Activated CD4-positive, alpha-beta T cell treated with anti-CD3 and anti-CD28 coated beads, Interleukin-2, amount 50 U/mL, for 1 hour (primary cell): ENCODE measurements at regions not wholly inside any gene's neighbourhood (a gene's known extent, or its start where the extent isn't known, plus 50 kb on each side); places are given as distances from the start of the nearest gene placed in this dataset.
"Not testable (repeated sequence)": the region's sequence is repeated elsewhere in the genome, so short reads cannot be mapped to it uniquely, and the experiment has no call there.

ENCODE experiments used
- DNase-seq: peaks from one replicate; pipeline ENCODE4 v3.0.0-alpha.2; 2020

DNA sequence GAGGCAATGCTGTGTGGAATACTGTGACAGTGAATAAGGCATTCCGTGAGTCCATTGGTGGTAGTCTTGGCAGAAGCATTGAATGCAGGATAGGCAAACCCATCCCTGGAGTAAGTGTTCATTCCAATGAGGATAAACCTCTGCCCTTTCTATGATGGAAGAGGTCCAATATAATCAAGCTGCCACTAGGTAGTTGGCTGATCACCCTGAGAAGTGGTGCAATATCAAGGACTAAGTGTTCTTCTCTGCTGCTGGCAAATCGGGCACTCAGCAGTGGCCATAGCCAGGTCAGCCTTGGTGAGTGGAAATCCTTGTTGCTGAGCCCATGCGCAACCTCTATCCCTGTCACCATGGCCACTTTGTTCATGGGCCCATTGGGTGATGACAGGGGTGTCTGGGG is 70.1 kb downstream of the FBXO4 start:
- no peak for DNase-seq

DNA sequence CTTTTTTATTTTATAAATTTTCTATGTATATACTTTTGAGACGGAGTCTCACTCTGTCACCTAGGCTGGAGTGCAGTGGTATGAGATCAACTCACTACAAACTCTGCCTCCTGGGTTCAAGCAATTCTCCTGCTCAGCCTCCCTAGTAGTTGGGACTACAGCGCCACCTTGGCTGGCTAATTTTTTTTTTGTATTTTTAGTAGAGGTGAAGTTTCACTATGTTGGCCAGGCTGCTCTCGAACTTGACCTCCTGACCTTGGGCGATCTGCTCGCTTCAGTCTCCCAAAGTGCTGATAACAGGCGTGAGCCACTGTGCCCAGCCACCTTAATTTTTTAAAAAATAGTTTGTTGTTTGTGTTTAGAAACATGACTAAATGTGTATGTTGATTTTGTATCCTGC is 76.6 kb downstream of the FBXO4 start:
- DNase-seq = no peak

DNA sequence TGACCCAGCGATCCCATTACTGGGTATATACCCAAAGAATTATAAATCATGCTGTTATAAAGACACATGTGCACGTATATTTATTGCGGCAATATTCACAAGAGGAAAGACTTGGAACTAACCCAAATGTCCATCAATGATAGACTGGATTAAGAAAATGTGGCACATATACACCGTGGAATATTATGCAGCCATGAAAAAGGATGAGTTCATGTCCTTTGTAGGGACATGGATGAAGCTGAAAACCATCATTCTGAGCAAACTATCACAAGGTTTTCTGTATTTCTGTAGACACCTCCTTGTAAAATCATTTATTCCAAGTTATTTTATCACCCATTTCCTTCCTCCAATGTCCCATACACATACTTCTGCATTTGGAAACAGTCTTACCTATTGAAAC is 78.8 kb downstream of the FBXO4 start:
- DNase-seq = not testable (repeated sequence)

DNA sequence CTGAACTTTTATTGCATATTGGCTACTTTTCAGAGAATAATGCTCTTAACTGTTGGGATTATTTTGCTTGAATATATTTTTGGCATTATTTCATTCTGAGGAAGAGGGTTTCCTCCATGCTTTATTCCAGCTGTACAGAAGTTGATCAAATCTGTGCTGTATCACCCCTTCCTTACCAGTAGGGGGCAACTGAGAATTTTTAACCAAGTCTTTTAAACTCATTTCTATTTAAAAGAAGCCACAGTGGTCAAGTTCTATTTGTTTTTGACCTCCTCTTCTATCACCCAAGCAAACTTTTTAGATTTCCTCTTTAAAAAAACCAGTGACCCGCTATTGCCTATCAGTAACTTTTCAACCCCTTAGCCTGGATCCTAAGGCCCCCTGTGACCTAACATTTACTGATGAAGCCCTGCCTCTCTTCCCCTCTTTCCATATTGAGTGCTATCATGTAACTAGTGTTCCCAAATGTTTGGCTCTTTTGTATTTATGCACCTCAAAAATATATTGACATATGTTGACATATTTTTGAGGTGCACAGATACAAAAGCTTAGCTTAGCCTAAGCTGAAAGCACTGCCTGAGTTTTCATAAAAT is 80.6 kb downstream of the FBXO4 start:
- DNase-seq = no peak

DNA sequence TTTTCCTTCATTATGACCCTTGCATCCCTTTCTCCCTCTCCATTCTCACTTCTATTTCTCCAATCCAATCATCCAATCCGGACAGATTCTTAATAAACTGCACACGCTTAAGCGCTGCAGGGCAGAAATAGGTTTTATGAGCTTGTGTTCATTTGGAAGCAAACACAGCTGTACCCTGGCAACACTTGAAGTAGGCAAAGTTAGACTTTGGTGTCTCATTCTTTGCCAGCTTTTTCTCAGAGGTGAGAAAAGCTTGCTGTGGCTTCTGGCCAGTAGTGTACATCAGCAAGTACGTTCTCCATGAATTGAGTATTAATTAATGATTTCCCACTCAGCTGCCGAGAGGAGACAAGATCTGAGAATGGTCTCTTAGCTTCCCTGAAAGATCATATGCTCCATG is 88.5 kb downstream of the FBXO4 start:
- DNase-seq = no peak

DNA sequence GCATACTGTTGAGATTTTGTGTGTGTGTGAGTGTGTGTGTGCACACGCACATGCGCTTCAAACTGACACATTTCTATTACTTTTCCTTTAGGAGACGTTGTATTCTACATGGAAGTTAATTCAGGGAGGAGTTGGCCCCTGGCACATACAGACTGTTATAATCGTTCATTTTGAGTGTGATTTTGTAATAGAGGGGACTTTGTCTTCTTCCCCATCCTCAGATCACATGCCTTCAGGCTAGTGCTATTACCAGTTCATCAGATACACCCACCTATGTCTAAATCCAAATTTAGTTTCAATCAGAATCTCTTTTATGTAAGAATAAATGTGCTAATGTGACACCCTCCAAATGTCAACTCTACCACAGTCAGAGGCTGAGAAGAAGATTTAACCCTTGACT is 90.2 kb downstream of the FBXO4 start:
- DNase-seq = no peak

DNA sequence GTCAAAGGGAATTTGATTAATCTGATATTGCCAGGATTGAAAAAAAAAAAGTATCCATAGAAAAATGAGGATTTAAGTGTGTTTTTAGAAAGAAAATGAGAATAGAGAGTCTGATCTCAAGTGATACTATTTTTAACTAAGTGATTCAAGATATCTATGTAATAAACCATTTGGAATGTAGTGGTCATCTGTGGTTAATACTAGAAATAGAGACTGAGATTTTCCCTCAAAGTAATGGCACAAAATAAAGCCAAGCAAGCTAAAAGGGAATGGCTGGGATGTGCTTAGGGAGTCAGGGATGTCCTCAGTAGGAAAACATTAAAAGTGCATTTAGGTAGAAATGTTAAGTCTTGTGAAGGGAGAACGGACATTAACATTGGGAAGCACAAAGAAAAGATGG is 90.6 kb downstream of the FBXO4 start:
- DNase-seq = no peak

DNA sequence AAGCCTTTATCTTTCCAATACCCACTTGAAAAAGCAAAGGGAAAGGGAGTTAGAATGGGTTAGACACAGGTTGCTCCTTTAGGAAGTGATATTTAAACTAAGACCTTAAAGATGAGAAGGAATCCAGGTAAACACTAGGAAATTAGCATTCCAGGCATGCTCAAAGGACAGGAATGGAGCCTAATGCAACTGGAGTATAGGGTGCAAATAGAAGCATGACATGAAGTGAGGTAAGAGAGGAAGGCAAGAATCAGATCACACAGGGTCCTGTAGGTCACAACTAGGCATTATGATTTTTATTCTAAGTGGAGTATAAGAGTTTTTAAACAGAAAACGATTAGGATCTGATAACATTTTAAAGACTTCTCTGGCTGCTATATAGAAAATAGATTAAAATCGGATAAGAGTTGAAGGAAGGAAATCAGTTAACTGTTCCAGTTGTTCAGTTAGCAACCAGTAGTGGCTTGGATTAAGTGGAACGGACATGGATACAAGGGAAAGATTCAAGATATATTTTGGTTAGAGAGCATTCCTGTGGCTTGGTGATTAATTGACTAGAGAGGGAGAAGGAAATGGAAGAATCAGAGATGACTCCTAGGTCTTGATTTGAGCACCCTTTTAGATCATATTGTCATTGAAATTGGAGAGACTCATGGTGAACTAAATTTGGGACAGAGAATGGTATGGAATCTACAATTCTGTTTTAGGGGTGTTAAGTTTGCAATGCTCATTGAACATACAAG is 95.9 kb downstream of the FBXO4 start:
- no peak for DNase-seq

DNA sequence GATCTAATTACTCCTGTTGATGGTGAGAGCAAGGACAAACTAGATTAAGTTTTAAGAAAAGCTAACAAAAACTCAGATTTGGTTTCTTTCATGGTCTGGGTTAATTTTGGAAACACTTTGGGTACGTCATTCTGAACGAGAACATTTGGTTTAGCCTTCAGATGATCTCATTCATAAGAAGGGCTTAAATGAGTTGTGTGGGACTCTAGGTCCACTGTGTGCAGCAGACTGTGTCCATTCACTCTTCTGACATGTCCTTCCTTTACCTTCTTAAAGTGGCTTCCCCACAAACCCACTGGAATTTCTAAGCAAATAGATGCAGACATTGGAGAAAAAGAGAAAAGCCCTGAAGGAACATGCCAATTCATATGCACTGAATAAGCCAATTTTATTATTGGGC is 96.8 kb downstream of the FBXO4 start:
- no peak for DNase-seq

DNA sequence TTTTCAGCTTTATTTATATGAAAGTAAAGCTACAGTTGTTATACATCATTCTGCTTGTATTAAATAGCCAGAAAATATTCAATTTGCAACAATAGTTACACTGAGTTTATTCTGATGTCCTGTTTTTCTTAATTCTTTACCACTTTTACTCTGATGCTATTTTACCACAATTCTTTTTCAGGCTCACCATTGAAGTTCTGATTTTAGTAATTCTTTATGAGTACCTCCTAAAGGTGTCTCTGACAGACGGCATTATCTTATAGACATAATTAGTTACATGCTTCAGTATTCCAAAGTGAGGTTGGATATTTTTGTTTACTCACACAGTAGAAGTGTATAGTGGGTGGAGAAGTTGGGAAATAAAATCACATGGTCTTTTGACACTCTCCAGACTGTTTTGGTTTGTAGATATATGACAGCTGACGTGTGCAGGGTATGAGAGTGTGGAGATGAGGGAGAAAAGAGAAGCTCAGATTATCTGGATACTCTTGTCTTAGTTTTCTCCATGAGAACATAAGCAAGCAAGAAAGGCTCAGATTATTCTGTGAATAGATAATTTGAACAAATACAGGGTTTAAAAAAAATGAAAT is 97.4 kb downstream of the FBXO4 start:
- DNase-seq = no peak

DNA sequence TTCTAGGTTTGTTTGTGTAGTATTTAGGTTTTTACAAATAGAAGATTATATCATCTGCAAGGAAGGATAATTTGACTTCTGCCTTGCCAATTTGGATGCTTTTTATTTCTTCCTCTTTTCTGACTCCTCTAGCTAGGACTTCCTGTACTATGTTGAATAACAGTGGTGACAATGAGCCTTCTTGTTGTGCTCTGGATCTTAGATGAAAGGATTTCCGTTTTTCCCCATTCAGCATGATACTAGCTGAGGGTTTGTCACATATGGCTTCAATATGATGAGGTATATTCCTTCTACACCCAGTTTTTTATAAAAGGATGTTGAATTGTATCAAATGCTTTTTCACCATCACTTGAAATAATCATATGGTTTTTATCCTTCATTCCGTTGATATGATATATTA is 101.4 kb downstream of the FBXO4 start:
- no peak for DNase-seq

DNA sequence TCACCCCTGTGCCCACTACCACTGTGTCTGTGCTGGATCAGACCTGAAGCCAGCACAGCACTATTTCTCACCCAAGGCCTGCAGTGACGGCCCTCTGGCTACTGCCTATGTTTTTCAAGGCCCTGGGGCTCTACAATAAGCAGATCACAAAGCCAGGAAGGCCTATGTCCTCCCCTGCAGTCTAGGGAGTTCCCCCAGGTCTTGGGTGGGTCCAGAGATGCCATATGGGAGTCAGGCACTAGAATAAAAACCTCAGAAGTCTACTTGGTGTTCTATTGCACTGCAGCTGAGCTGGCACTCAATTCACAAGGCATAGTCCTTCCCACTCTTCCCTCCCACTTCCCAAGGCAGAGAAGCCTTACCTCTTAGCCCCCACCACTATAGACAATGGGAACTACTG is 107.1 kb downstream of the FBXO4 start:
- DNase-seq = no peak

DNA sequence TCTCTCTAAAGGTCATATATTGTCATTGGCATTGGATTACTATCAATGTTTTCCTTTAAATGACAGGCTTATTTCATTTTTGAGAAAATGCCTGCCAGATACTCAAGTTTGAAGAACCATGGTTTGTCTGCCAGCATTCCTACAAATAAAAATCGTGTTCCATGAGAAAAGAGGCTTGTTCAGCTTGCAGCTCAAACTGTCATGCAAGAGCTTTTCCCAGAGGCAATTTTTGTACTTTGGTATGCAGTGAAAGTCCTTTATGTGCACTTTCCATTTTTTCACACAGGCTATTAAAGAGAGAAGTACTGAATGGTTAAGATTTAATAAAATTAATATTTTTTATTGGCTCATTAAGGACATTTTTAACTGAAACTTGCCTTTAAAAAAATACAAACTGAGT is 110.4 kb downstream of the FBXO4 start:
- DNase-seq = no peak

DNA sequence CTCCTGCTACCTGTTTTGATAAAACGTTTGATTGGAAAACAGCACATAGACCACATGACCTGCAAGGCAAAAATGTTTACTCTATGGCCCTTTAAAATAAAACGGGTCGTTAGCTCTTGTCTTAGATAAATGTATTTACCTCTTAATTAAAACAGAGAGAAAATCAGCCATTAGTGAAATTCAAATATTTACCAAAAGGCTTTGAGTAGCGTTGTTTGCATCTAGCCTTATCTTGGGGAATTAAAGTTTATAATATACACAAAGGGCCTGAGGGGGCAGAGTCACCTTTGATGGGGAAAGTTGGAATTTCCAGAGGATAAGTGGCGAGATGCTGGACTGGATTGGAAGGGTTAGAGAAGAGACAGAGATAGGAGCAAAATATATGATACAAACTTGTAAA is 111.3 kb downstream of the FBXO4 start:
- DNase-seq = no peak

DNA sequence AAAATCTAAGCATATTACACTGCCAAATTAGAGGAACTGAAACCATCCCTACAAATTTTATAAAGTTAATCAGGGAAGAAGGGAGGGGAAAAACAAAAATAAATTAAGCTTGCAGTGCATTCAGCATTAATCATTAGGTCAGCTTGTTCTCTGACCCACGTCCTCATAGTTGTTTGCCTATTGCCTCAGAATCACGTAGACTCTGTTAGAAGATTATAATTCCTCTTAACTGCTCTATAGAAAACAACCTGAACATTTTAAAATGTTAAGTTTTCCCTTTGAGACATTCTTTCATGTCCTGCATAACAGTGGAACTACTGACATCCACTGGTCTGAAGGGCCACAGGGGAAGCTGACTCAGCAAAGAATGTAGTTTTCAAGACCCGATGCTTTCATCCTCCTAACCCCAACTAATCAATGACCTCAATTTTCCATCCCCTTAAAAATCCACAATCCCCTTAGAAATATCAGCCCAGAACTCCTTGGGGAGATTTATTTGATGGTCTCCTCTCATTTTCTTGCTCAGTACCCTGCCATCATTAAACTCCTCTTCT is 112.4 kb downstream of the FBXO4 start:
- DNase-seq = no peak

DNA sequence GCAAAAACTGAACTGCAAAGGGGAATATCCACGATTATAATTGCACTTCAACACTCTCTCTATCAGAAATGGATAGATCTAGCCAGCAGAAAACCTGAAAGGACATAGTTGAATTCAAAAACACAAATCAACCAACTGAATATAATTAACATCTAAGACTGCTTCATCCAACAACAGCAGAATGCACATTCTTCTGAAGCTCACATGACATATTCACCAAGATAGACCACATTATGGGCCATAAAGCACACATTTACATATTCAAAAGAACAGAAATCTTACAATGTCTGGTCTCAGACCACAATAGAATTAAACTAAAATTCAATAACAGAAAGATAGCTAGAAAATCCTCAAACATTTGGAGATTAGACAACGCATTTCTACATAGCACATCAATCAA is 118.3 kb downstream of the FBXO4 start:
- no peak for DNase-seq

DNA sequence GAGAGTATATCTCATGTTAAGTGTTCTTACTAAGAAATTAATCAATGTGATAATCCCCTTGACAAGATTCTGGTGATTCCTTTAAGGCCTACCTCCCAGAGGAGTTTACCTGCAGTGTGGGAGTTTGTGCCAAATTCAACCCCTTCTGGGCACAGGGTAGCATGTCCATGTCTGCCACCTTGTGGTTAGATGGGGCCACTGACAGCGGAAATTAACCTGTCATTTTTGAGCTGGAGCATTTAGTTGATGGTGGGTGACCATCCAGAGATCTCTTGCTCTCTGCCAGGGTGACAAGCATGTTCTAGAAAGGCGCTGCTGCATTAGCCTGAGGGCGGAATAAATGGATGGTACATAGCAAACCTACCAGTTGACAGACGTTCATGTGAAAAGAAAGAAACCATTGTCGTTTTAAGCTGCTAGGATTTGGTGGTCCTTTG is 132.2 kb downstream of the FBXO4 start:
- peak; percentile 49 for DNase-seq

DNA sequence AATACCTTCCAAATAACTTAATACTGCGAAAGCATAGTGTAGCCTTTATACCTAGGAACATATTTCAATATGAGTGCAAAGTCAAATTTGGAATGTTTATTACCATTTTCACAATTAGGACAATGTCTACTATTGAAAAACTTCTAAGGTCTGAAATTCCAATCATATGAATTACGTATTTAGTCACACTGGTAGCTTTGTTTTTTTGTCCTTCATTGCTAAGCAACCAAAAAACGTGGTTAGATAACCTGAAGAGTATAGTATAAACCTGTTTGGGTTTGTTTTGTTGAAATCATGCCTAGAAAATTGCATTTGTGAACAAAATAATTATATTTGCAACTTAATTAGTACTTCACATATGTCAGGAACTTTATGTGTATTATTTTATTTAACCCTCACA is 134.2 kb downstream of the FBXO4 start:
- DNase-seq = no peak

DNA sequence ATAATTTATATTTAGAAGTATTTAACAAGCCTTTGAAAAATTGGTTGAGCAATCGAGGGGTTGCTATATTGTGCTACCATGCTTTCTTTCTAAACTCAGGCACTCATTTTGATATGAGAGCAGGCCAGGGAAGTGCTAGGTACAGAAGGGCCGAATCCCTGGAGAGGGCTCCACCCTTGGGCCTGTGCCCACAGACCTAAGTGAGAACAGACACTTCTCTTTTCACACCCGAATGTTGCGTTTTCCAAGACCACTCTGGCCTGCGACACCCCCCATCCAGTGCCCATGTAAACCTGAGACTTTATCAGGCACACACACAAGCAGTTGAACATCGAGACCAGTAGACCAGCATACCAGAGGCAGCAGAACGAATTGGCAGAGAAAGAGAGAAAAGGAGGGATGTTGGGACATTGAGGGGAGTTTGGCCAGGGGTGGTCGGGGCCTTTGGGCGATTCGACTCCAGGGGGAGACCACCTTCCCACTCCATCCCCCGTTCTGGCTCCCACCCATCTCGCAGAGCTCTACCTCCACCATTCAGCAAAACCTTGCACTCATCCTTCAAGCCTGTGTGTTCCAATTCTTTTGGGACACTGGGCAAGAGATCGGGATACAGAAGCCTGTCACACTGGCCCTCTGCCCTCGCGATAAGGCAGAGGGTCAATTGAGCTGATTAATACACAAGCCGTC is 134.8 kb downstream of the FBXO4 start:
- DNase-seq = no peak

DNA sequence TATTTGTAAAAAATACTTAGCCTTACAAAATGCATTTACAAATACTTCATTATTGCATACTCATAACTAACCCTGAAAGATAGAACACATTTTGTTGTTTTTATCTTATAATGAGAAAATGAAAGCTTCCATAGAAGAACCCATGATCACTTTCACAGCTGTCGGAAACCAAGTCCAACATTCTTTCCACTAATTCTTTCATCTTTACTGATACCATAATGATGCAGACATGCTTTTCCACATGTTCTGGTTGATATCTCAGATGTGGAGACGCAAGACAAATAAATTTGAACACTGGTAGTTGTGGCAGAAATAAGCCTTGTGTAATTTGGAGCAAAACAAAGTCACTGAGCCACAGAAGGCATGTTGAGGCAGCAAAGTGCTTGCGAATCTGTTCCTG is 136.0 kb downstream of the FBXO4 start:
- no peak for DNase-seq

DNA sequence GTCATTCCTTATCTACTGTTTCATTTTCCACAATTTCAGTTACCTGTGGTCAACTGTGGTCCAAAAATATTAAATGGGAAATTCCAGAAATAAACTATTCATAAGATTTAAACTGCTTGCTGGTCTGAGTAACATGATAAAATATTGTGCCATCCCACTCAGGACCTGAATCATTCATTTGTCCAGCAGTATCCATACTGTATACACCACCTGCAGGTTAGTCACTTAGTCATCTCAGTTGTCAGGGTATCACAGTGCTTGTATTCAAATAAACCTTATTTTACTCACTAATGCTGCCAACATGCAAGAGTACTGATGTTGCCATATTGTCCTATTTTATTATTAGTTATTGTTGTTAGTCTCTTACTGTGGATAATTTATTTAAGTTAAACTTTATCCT is 139.7 kb downstream of the FBXO4 start:
- DNase-seq = no peak

DNA sequence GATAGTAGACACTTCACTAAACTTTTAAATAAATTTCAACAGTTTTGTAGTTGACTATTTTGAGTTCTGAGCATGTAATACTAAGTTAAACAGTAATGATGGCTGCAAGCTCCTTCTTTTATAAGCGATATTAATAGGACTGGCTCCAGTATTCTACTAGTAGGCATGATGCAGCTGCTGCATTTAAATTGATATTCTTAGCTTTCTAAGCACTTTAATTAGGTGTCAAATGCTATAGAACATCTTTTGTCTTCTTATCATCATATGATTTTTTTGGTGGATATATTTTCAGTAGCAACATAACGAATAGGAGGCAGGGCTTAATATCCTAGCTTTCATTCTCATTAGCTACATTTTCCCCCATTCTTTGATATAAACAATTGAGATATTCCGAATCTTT is 141.1 kb downstream of the FBXO4 start:
- no peak for DNase-seq

DNA sequence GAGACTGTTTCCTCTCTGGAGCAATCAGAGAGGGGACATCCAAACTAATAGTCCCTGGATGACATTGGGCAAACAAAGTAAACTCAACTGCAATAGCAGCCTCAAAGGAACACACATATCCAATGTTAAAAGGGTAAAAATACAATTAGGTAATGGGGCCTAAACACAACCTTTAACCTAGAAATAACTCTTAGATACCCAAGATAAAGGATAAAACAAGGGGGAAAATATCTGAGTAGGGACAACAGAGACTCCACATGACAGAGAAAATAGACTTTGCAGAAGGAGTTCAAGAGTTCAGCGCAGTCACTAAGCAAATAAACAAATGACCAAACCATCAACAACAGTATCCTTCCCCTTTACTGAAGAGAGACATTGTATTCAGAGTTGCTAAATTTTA is 149.3 kb downstream of the FBXO4 start:
- no peak for DNase-seq

DNA sequence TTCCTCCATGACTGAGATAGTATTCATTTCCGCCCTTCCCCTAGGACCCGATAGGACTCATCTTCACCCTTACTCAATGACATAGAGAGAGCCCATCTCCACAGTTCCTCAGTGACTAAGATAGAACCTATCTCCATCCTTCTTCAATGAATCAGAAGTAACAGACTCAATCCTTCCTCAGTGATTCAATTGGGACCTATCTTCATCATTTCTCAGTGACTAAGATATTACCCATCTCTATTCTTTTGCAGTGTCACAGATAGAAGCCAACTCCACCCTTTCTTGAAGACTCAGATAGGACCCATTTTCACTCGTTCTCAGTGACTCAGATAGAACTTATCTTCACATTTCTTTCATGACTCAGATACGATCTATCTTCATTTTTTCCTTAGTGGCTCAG is 164.6 kb downstream of the FBXO4 start:
- no peak for DNase-seq
